ENCODE measurements at regions not wholly inside any gene's neighbourhood (a gene's known extent, or its start where the extent isn't known, plus 50 kb on each side); places are given as distances from the start of the nearest gene placed in this dataset.

DNA sequence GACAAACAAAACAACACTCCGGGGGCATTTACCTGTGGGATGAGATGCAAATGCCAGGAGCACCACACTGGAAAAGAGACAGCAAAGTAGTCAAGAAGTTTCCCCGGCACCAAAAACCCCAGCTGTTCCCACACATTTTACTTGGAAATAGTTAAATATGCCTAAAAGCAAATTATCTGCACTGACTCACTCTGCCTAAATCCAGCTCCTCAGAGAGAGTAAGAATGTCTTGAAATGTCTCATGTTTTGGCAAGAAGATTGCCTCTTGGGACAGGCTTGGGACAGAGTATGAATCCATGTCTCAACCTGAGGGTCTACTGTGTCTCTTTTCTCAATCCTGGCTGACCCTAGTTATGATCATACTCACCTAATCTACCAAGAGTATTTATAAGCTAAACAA lies 87.5 kb upstream of the RIOK3 start:
- H2AFZ ChIP-seq (ENCODE audit: low read length): no peak overlapping the region
- DNase-seq (ENCODE audit: low read depth in 2 of 2): peak; percentile 18 to 78
- H3K4me1 ChIP-seq (ENCODE audit: control insufficient read depth, extremely low read depth, insufficient read depth, low read length): peaks cover 3% of the 10 kb centered on the region
- no peak overlapping the region for H3K4me3 ChIP-seq (replicated peaks in 1 of 4; ENCODE audit: control extremely low read depth in 1 of 4, insufficient read depth in 1 of 4, low read depth in 3 of 4, low read length in 4 of 4)
- no peaks in the 10 kb centered on the region for H3K27me3 ChIP-seq (ENCODE audit: control insufficient read depth, insufficient read depth, low read length)
- no peaks in the 10 kb centered on the region for H3K9me3 ChIP-seq (ENCODE audit: control insufficient read depth, insufficient read depth, low read depth, low read length)
- no peak overlapping the region for H3K9ac ChIP-seq (ENCODE audit: insufficient read depth, low read length)
- H3K36me3 ChIP-seq (ENCODE audit: control insufficient read depth, insufficient read depth, low read length): no peaks in the 10 kb centered on the region
- no peaks in the 10 kb centered on the region for H3K79me2 ChIP-seq (ENCODE audit: control insufficient read depth, insufficient read depth, low read length)
- no peaks in the 10 kb centered on the region for H4K20me1 ChIP-seq (ENCODE audit: control insufficient read depth, extremely low read depth, insufficient read depth, low read length)
- H3K4me2 ChIP-seq (ENCODE audit: extremely low read depth, insufficient read depth, low read length): no peak overlapping the region
- TF ChIP-seq, protein P1, sequence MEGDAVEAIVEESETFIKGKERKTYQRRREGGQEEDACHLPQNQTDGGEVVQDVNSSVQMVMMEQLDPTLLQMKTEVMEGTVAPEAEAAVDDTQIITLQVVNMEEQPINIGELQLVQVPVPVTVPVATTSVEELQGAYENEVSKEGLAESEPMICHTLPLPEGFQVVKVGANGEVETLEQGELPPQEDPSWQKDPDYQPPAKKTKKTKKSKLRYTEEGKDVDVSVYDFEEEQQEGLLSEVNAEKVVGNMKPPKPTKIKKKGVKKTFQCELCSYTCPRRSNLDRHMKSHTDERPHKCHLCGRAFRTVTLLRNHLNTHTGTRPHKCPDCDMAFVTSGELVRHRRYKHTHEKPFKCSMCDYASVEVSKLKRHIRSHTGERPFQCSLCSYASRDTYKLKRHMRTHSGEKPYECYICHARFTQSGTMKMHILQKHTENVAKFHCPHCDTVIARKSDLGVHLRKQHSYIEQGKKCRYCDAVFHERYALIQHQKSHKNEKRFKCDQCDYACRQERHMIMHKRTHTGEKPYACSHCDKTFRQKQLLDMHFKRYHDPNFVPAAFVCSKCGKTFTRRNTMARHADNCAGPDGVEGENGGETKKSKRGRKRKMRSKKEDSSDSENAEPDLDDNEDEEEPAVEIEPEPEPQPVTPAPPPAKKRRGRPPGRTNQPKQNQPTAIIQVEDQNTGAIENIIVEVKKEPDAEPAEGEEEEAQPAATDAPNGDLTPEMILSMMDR (conservative IDR thresholded peaks at IDR 0.05 in 1 of 2, IDR thresholded peaks at IDR 0.05 in 1 of 2; ENCODE audit: low read depth in 1 of 2, low read length in 2 of 2): no peak
- TF ChIP-seq EZH2 (IDR thresholded peaks at IDR 0.05; ENCODE audit: low read length, missing control alignments): no peak
- no peak overlapping the region for H3K27ac ChIP-seq (ENCODE audit: insufficient read depth, low read length)

DNA sequence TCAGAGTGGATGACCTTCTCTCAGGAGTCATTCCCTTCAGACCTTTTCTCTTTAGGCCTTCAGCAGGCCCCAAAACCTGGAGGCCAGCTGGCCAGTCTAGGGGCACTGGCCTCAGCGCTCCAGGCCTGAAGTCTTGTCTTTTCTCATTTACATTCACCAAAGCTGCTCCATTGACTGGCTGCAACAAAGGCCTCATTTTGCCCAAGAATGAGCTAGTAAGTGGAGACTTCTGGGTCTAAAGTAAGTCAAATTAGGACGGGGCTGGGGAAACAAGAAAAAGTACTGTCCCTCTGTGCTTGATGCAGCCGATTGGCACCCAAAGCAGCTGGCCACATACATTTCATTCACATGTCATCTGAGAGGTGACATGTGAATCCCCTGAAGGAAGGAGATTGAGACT lies 83.8 kb upstream of the RIOK3 start:
- H3K9me3 ChIP-seq (ENCODE audit: control insufficient read depth, insufficient read depth, low read depth, low read length): no peaks in the 10 kb centered on the region
- H3K27ac ChIP-seq (ENCODE audit: insufficient read depth, low read length): no peak overlapping the region
- H3K4me2 ChIP-seq (ENCODE audit: extremely low read depth, insufficient read depth, low read length): no peak overlapping the region
- no peak overlapping the region for H3K9ac ChIP-seq (ENCODE audit: insufficient read depth, low read length)
- H3K79me2 ChIP-seq (ENCODE audit: control insufficient read depth, insufficient read depth, low read length): no peaks in the 10 kb centered on the region
- no peaks in the 10 kb centered on the region for H3K27me3 ChIP-seq (ENCODE audit: control insufficient read depth, insufficient read depth, low read length)
- no peak overlapping the region for H2AFZ ChIP-seq (ENCODE audit: low read length)
- H3K4me1 ChIP-seq (ENCODE audit: control insufficient read depth, extremely low read depth, insufficient read depth, low read length): peaks cover 3% of the 10 kb centered on the region
- TF ChIP-seq, protein P1 (conservative IDR thresholded peaks at IDR 0.05 in 1 of 2, IDR thresholded peaks at IDR 0.05 in 1 of 2; ENCODE audit: low read depth in 1 of 2, low read length in 2 of 2): no peak
- no peak for TF ChIP-seq EZH2 (IDR thresholded peaks at IDR 0.05; ENCODE audit: low read length, missing control alignments)
- no peaks in the 10 kb centered on the region for H4K20me1 ChIP-seq (ENCODE audit: control insufficient read depth, extremely low read depth, insufficient read depth, low read length)
- DNase-seq (ENCODE audit: low read depth in 2 of 2): no peak
- H3K4me3 ChIP-seq (replicated peaks in 1 of 4; ENCODE audit: control extremely low read depth in 1 of 4, insufficient read depth in 1 of 4, low read depth in 3 of 4, low read length in 4 of 4): no peak overlapping the region
- no peaks in the 10 kb centered on the region for H3K36me3 ChIP-seq (ENCODE audit: control insufficient read depth, insufficient read depth, low read length)

DNA sequence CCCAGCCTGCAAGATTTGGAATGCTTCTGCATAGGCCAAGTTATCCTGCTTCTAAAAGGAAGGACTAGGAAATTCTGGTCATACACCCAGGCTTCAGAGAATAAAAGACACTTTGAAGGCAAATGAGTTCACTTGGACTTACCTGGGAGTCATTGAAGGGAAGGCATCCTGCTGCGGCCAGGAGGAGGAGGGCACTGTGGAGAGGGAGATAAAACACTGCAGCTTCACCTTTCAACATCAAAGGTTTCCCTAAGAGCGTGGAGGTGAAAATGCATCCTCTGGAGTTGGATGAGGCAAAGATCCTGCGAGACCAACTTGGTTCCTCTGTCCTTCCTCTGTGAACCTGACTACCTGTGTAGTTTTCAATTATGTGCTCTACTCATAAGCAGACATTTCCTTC lies 79.5 kb upstream of the RIOK3 start:
- no peak overlapping the region for H3K9ac ChIP-seq (ENCODE audit: insufficient read depth, low read length)
- no peaks in the 10 kb centered on the region for H4K20me1 ChIP-seq (ENCODE audit: control insufficient read depth, extremely low read depth, insufficient read depth, low read length)
- no peak overlapping the region for H3K4me3 ChIP-seq (replicated peaks in 1 of 4; ENCODE audit: control extremely low read depth in 1 of 4, insufficient read depth in 1 of 4, low read depth in 3 of 4, low read length in 4 of 4)
- no peak overlapping the region for H3K27ac ChIP-seq (ENCODE audit: insufficient read depth, low read length)
- H3K4me1 ChIP-seq (ENCODE audit: control insufficient read depth, extremely low read depth, insufficient read depth, low read length): peaks cover 7% of the 10 kb centered on the region
- H3K9me3 ChIP-seq (ENCODE audit: control insufficient read depth, insufficient read depth, low read depth, low read length): no peaks in the 10 kb centered on the region
- no peaks in the 10 kb centered on the region for H3K27me3 ChIP-seq (ENCODE audit: control insufficient read depth, insufficient read depth, low read length)
- DNase-seq (ENCODE audit: low read depth in 2 of 2): no peak
- H2AFZ ChIP-seq (ENCODE audit: low read length): no peak overlapping the region
- no peaks in the 10 kb centered on the region for H3K36me3 ChIP-seq (ENCODE audit: control insufficient read depth, insufficient read depth, low read length)
- H3K79me2 ChIP-seq (ENCODE audit: control insufficient read depth, insufficient read depth, low read length): no peaks in the 10 kb centered on the region
- TF ChIP-seq, protein P1 (conservative IDR thresholded peaks at IDR 0.05 in 1 of 2, IDR thresholded peaks at IDR 0.05 in 1 of 2; ENCODE audit: low read depth in 1 of 2, low read length in 2 of 2): no peak
- no peak for TF ChIP-seq EZH2 (IDR thresholded peaks at IDR 0.05; ENCODE audit: low read length, missing control alignments)
- H3K4me2 ChIP-seq (ENCODE audit: extremely low read depth, insufficient read depth, low read length): no peak overlapping the region

Measured in fibroblast of lung (primary cell).